IMR-90 (cell line): ENCODE measurements at regions not wholly inside any gene's neighbourhood (a gene's known extent, or its start where the extent isn't known, plus 50 kb on each side); places are given as distances from the start of the nearest gene placed in this dataset.
"Not testable (repeated sequence)": the region's sequence is repeated elsewhere in the genome, so short reads cannot be mapped to it uniquely, and the experiment has no call there.

ENCODE experiments used
- ATAC-seq: fragments of 200-7000 bp; cut with Tn5 transposase; 2 replicates; pipeline ENCODE4 v1.9.1; 2020; ENCODE audit warnings: low read depth, mild to moderate bottlenecking, moderate library complexity
- BruUV-seq: library from RNA; stranded (reverse); fragments of 400-500 nt; replicated peaks from 2 replicates; lab custom pipeline; 2021; lab: Mats Ljungman, UMichigan
- CTCF ChIA-PET: fragments of 300-600 bp; formaldehyde crosslinking; extraction: SDS; loops from one replicate; lab custom pipeline; 2021; ENCODE audit warnings: antibody characterized with exemption; lab: Yijun Ruan, JAX
- POLR2A ChIA-PET: fragments of 300-600 bp; sonication (Branson Sonifier 250); formaldehyde crosslinking; loops from one replicate; lab custom pipeline; 2022; ENCODE audit warnings: antibody characterized with exemption; ENCODE audit not compliant: unreplicated experiment; lab: Charles Lee
- DNase-seq: peaks from one replicate; pipeline ENCODE4 v3.0.0; 2013
- H2AFZ ChIP-seq: replicated peaks from 2 replicates; pipeline ENCODE3; 2013; ENCODE audit warnings: low read length, mild to moderate bottlenecking; ENCODE audit not compliant: poor library complexity
- H2AK5ac ChIP-seq: 2 replicates; pipeline ENCODE4 v1.6.1; 2013; ENCODE audit warnings: low read depth, low read length, inconsistent platforms
- H2AK9ac ChIP-seq: replicated peaks from 2 replicates; pipeline ENCODE3; 2013; ENCODE audit warnings: mild to moderate bottlenecking, low read depth, low read length, moderate library complexity; ENCODE audit not compliant: poor library complexity
- H2BK120ac ChIP-seq: 2 replicates; pipeline ENCODE4 v1.6.1; 2013; ENCODE audit warnings: low read depth, low read length, inconsistent platforms
- H2BK15ac ChIP-seq: 3 replicates; pipeline ENCODE4 v1.6.1; 2013; ENCODE audit warnings: low read depth, low read length, inconsistent platforms
- H2BK20ac ChIP-seq: 2 replicates; pipeline ENCODE4 v1.6.1; 2013; ENCODE audit warnings: low read depth, mild to moderate bottlenecking, inconsistent platforms, low read length, moderate library complexity
- H2BK5ac ChIP-seq: 2 replicates; pipeline ENCODE4 v1.6.1; 2013; ENCODE audit warnings: mild to moderate bottlenecking, low read depth, low read length, inconsistent platforms; ENCODE audit not compliant: poor library complexity, severe bottlenecking
- H3K14ac ChIP-seq: replicated peaks from 2 replicates; pipeline ENCODE4 v1.6.1; 2013; ENCODE audit warnings: low read depth, low read length, inconsistent platforms
- H3K18ac ChIP-seq: 2 replicates; pipeline ENCODE4 v1.6.1; 2013; ENCODE audit warnings: low read depth, low read length, control low read depth
- H3K23ac ChIP-seq: 2 replicates; pipeline ENCODE4 v1.6.1; 2013; ENCODE audit warnings: low read depth, low read length, inconsistent platforms
- H3K27ac ChIP-seq: 2 replicates; pipeline ENCODE4 v1.5.1; 2013; ENCODE audit warnings: mild to moderate bottlenecking, control low read depth, low read length; ENCODE audit not compliant: insufficient read depth
- H3K27me3 ChIP-seq: 2 replicates; pipeline ENCODE4 v1.6.1; 2013; ENCODE audit warnings: low read length; ENCODE audit not compliant: control insufficient read depth, insufficient read depth
- H3K36me3 ChIP-seq: 2 replicates; pipeline ENCODE4 v1.6.1; 2013; ENCODE audit warnings: low read length, mixed read lengths; ENCODE audit not compliant: control insufficient read depth, insufficient read depth
- H3K4ac ChIP-seq: 2 replicates; pipeline ENCODE4 v1.6.1; 2013; ENCODE audit warnings: low read depth, low read length, inconsistent platforms
- H3K4me1 ChIP-seq: 2 replicates; pipeline ENCODE4 v1.6.1; 2013; ENCODE audit warnings: low read length, mixed read lengths; ENCODE audit not compliant: control insufficient read depth, insufficient read depth
- H3K4me2 ChIP-seq: 2 replicates; pipeline ENCODE4 v1.6.1; 2013; ENCODE audit warnings: low read depth, mild to moderate bottlenecking, control low read depth, low read length, moderate library complexity
- H3K4me3 ChIP-seq: 2 replicates; pipeline ENCODE4 v1.5.1; 2013; ENCODE audit warnings: low read depth, mild to moderate bottlenecking, control low read depth, low read length, moderate library complexity; ENCODE audit not compliant: insufficient read depth
- H3K56ac ChIP-seq: 2 replicates; pipeline ENCODE4 v1.6.1; 2013; ENCODE audit warnings: low read length, inconsistent platforms; ENCODE audit not compliant: insufficient read depth; ENCODE audit errors: extremely low read depth
- H3K79me1 ChIP-seq, 2 experiments: 2 replicates each; pipeline ENCODE4 v1.6.1; 2013; ENCODE audit warnings: low read length in 2 of 2, inconsistent platforms in 1 of 2, low read depth in 1 of 2
- H3K9ac ChIP-seq: 2 replicates; pipeline ENCODE4 v1.6.1; 2013; ENCODE audit warnings: low read depth, low read length, control low read depth
- H3K9me1 ChIP-seq: 2 replicates; pipeline ENCODE4 v1.6.1; 2013; ENCODE audit warnings: low read length, inconsistent platforms; ENCODE audit not compliant: insufficient read depth
- H3K9me3 ChIP-seq: 2 replicates; pipeline ENCODE4 v1.6.1; 2013; ENCODE audit warnings: low read length; ENCODE audit not compliant: control insufficient read depth, insufficient read depth
- H4K20me1 ChIP-seq: 2 replicates; pipeline ENCODE4 v1.6.1; 2013; ENCODE audit warnings: low read length, inconsistent platforms; ENCODE audit not compliant: insufficient read depth
- H4K5ac ChIP-seq: 2 replicates; pipeline ENCODE4 v1.6.1; 2013; ENCODE audit warnings: mild to moderate bottlenecking, low read depth, low read length, control low read depth
- H4K8ac ChIP-seq, 2 experiments: 2 replicates each; pipeline ENCODE4 v1.6.1; 2013; ENCODE audit warnings: low read depth in 2 of 2, low read length in 2 of 2, control low read depth in 1 of 2, inconsistent platforms in 1 of 2
- H4K91ac ChIP-seq: 2 replicates; pipeline ENCODE4 v1.6.1; 2013; ENCODE audit warnings: low read depth, low read length, inconsistent platforms; ENCODE audit not compliant: insufficient read depth
- WGBS, 2 experiments: methylation state at CpG; one replicate each; pipeline versions ENCODE4 v1.1.5 to v1.1.7; 2013; ENCODE audit warnings: missing lambda C conversion rate in 2 of 2; ENCODE audit not compliant: insufficient read length in 1 of 2; ENCODE audit errors: extremely low coverage in 2 of 2; 5-methylcytosine and 5-hydroxymethylcytosine counted together
- dilution Hi-C: fragments of 300-500 bp; cut with HindIII; formaldehyde crosslinking; loops from one replicate; pipeline ENCODE4 v1.14.3; 2018; ENCODE audit warnings: low sequenced_read_pairs; ENCODE audit not compliant: unreplicated experiment
- in situ Hi-C: fragments of 300-500 bp; cut with MboI; formaldehyde crosslinking; loops from 3 replicates; pipeline ENCODE4 v1.14.3; 2019; ENCODE audit warnings: low sequenced_read_pairs, inconsistent platforms, mixed read lengths
- intact Hi-C: fragments of 100-400 bp; cut with micrococcal nuclease; formaldehyde crosslinking; loops from 2 replicates; pipeline ENCODE4 v1.10.0; 2022

GRCh38 chr2:83789674-83790073, 669.4 kb downstream of the SUCLG1 start:
- in situ Hi-C loops, H3K9ac ChIP-seq, BruUV-seq, H3K56ac ChIP-seq, H4K91ac ChIP-seq, POLR2A ChIA-PET, H4K5ac ChIP-seq, H3K14ac ChIP-seq, CTCF ChIA-PET, DNase-seq, intact Hi-C loops, H3K27me3 ChIP-seq, H2BK120ac ChIP-seq, H3K9me1 ChIP-seq, H2AK9ac ChIP-seq, H3K27ac ChIP-seq, H4K20me1 ChIP-seq, H2BK20ac ChIP-seq, dilution Hi-C loops, H2BK5ac ChIP-seq, H3K4ac ChIP-seq, H3K79me1 ChIP-seq, H3K4me3 ChIP-seq, ATAC-seq, H3K23ac ChIP-seq, H3K4me2 ChIP-seq, H3K36me3 ChIP-seq, H3K4me1 ChIP-seq, H2BK15ac ChIP-seq, H2AK5ac ChIP-seq, H3K9me3 ChIP-seq, H3K18ac ChIP-seq, H4K8ac ChIP-seq, H2AFZ ChIP-seq: not testable (repeated sequence)
- WGBS, 2 experiments, result no CpG with 5 or more reads among the region's 2 CpGs

DNA sequence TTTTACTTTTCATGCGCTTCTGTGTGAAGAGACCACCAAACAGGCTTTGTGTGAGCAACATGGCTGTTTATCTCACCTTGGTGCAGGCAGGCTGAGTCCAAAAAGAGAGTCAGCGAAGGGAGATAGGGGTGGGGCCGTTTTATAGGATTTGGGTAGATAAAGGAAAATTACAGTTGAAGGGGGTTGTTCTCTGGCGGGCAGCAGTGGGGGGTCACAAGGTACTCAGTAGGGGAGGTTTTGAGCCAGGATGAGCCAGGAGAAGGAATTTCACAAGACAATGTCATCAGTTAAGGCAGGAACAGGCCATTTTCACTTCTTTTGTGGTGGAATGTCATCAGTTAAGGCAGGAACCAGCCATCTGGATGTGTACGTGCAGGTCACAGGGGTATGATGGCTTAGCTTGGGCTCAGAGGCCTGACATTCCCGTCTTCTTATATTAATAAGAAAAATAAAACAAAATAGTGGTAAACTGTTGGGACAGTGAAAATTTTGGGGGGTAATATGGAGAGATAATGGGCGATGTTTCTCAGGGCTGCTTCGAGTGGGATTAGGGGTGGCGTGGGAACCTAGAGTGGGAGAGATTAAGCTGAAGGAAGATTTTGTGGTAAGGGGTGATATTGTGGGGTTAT, 670.0 kb downstream of the SUCLG1 start:
- POLR2A ChIA-PET, H3K18ac ChIP-seq, H2AK9ac ChIP-seq, H4K91ac ChIP-seq, H2BK15ac ChIP-seq, H2AFZ ChIP-seq, in situ Hi-C loops, H3K4ac ChIP-seq, H3K27ac ChIP-seq, DNase-seq, H3K4me2 ChIP-seq, H3K79me1 ChIP-seq, H3K56ac ChIP-seq, H4K8ac ChIP-seq, dilution Hi-C loops, H4K5ac ChIP-seq, CTCF ChIA-PET, H3K14ac ChIP-seq, H4K20me1 ChIP-seq, H2BK120ac ChIP-seq, H3K36me3 ChIP-seq, H3K23ac ChIP-seq, H2AK5ac ChIP-seq, H2BK20ac ChIP-seq, ATAC-seq, H3K4me1 ChIP-seq, BruUV-seq, H3K27me3 ChIP-seq, H3K4me3 ChIP-seq, H3K9me3 ChIP-seq, H3K9me1 ChIP-seq, H2BK5ac ChIP-seq, H3K9ac ChIP-seq, intact Hi-C loops: not testable (repeated sequence)
- 58% methylated on average over 2 of the region's 9 CpGs; no CpG with 5 or more reads in 1 of the 2 experiments for WGBS, 2 experiments
